ENCODE measurements at regions not wholly inside any gene's neighbourhood (a gene's known extent, or its start where the extent isn't known, plus 50 kb on each side); places are given as distances from the start of the nearest gene placed in this dataset.

GRCh38 chr10:128605180-128605579, 479.0 kb upstream of the MKI67 start:
- TF ChIP-seq CTCF (conservative IDR thresholded peaks at IDR 0.05 in 1 of 2, IDR thresholded peaks at IDR 0.05 in 1 of 2; ENCODE audit: extremely low read depth in 1 of 2, insufficient read depth in 1 of 2, low read depth in 1 of 2, low read length in 2 of 2) (no peak), EZH2 (IDR thresholded peaks at IDR 0.05; ENCODE audit: borderline replicate concordance, low read length) (no peak)

Measured in mammary epithelial cell (primary cell).